ENCODE measurements at regions not wholly inside any gene's neighbourhood (a gene's known extent, or its start where the extent isn't known, plus 50 kb on each side); places are given as distances from the start of the nearest gene placed in this dataset.
"Not testable (repeated sequence)": the region's sequence is repeated elsewhere in the genome, so short reads cannot be mapped to it uniquely, and the experiment has no call there.

DNA sequence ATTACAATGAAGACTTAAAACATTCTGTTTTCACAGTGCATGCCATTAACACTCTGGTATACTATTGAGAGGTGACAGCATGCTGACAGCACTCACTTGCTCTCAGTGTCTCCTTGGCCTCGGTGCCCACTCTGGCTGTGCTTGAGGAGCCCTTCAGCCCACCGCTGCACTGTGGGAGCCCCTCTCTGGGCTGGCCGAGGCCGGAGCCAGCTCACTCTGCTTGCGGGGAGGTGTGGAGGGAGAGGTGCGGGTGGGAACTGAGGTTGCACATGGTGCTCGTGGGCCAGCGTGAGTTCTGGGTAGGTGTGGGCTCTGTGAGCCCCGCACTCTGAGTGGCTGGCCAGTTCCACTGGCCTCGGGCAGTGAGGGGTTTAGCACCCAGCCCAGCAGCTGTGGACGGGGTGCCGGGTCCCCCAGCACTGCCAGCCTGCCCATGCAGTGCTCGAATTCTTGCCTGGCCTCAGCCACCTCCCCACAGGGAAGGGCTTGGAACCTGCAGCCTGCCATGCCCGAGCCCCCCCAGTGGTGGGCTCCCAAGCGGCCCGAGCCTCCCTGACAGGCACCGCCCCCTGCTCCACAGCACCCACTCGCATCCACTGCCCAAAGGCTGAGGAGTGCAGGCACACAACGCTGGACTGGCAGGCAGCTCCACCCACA, 135.3 kb upstream of the AR start:
- peaks cover 28% of the 10 kb centered on the region for H3K9me3 Mint-ChIP-seq
- no peak overlapping the region for H3K27ac Mint-ChIP-seq
- TF ChIP-seq, protein P1, sequence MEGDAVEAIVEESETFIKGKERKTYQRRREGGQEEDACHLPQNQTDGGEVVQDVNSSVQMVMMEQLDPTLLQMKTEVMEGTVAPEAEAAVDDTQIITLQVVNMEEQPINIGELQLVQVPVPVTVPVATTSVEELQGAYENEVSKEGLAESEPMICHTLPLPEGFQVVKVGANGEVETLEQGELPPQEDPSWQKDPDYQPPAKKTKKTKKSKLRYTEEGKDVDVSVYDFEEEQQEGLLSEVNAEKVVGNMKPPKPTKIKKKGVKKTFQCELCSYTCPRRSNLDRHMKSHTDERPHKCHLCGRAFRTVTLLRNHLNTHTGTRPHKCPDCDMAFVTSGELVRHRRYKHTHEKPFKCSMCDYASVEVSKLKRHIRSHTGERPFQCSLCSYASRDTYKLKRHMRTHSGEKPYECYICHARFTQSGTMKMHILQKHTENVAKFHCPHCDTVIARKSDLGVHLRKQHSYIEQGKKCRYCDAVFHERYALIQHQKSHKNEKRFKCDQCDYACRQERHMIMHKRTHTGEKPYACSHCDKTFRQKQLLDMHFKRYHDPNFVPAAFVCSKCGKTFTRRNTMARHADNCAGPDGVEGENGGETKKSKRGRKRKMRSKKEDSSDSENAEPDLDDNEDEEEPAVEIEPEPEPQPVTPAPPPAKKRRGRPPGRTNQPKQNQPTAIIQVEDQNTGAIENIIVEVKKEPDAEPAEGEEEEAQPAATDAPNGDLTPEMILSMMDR (IDR thresholded peaks at IDR 0.05; ENCODE audit: unreplicated experiment): no peak
- DNase-seq (ENCODE audit: low spot score in 2 of 2, unreplicated experiment in 2 of 2): no peak
- H3K4me1 Mint-ChIP-seq: no peaks in the 10 kb centered on the region
- H3K4me3 Mint-ChIP-seq: no peak overlapping the region
- no peaks in the 10 kb centered on the region for H3K36me3 Mint-ChIP-seq
- no peaks in the 10 kb centered on the region for H3K27me3 Mint-ChIP-seq (ENCODE audit: low read depth)

DNA sequence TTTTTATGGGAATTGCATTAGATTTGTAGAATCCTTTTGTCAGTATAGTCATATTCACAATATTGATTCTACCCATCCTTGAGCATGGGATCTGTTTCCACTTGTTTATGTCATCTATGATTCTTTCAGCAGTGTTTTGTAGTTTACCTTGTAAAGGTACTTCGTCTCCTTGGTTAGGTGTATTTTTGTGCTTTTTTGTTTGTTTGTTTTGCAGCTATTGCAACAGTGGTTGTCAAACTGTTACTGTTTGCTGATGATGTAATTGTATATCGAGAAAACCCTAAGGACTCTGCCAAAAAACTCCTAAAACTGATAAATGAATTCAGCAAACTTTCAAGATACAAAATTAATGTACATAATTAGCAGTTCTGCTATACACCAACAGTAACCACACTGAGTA, 127.9 kb upstream of the AR start:
- Mint-ChIP-seq H3K4me3 (no peak overlapping the region), H3K27ac (no peak overlapping the region), H3K4me1 (no peaks in the 10 kb centered on the region), H3K36me3 (no peaks in the 10 kb centered on the region), H3K9me3 (peaks cover 52% of the 10 kb centered on the region), H3K27me3 (ENCODE audit: low read depth) (no peaks in the 10 kb centered on the region)
- TF ChIP-seq, protein P1 (IDR thresholded peaks at IDR 0.05; ENCODE audit: unreplicated experiment): no peak
- no peak for DNase-seq (ENCODE audit: low spot score in 2 of 2, unreplicated experiment in 2 of 2)

DNA sequence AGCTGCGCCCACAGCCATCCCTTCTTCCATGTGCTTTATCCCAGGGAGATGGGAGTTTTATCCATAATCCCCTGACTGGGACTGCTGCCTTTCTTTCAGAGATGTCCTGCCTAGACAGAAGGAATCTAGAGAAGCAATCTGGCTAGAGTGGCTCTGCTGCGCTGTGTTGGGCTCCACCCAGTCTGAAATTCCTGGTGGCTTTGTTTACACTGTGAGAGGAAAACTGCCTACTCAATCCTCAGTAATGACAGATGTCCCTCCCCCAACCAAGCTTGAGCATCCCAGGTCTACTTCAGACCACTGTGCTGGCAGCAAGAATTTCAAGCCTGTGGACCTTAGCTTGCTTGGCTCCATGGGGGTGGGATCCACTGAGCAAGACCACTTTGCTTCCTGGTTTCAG, 116.9 kb upstream of the AR start:
- H3K9me3 Mint-ChIP-seq: peaks cover 84% of the 10 kb centered on the region
- DNase-seq (ENCODE audit: low spot score in 2 of 2, unreplicated experiment in 2 of 2): no peak
- H3K27ac Mint-ChIP-seq: no peak overlapping the region
- H3K4me1 Mint-ChIP-seq: no peaks in the 10 kb centered on the region
- H3K4me3 Mint-ChIP-seq: no peak overlapping the region
- peaks cover 1% of the 10 kb centered on the region for H3K36me3 Mint-ChIP-seq
- no peaks in the 10 kb centered on the region for H3K27me3 Mint-ChIP-seq (ENCODE audit: low read depth)
- TF ChIP-seq, protein P1 (IDR thresholded peaks at IDR 0.05; ENCODE audit: unreplicated experiment): no peak

DNA sequence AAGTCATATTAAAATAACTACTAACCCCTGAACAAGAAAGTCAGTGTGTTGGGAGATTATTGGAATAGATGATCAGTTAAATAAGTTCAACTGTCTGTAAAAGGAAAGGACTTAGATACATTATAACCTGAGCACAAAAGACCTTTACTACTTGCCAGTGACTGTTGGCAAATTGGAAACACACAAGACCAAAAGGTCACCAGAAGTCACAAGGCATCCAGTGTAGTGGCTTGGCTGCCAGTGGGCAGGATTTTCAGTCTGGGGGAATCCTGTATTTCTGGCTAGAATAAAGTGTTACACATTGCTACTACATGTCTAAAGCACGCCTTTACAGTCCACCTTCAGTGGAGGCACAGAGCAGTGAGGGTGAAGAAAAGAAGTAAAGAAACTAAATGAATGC, 108.3 kb upstream of the AR start:
- H3K4me3 Mint-ChIP-seq: no peak overlapping the region
- H3K27ac Mint-ChIP-seq: no peak overlapping the region
- no peak for DNase-seq (ENCODE audit: low spot score in 2 of 2, unreplicated experiment in 2 of 2)
- peaks cover 42% of the 10 kb centered on the region for H3K9me3 Mint-ChIP-seq
- no peaks in the 10 kb centered on the region for H3K27me3 Mint-ChIP-seq (ENCODE audit: low read depth)
- H3K36me3 Mint-ChIP-seq: no peaks in the 10 kb centered on the region
- H3K4me1 Mint-ChIP-seq: no peaks in the 10 kb centered on the region
- TF ChIP-seq, protein P1 (IDR thresholded peaks at IDR 0.05; ENCODE audit: unreplicated experiment): no peak

- H3K27ac Mint-ChIP-seq: no peak overlapping the region
- TF ChIP-seq, protein P1 (IDR thresholded peaks at IDR 0.05; ENCODE audit: unreplicated experiment): no peak
- H3K4me1 Mint-ChIP-seq: no peaks in the 10 kb centered on the region
- DNase-seq (ENCODE audit: low spot score in 2 of 2, unreplicated experiment in 2 of 2): no peak
- H3K9me3 Mint-ChIP-seq: peaks cover 34% of the 10 kb centered on the region
- H3K27me3 Mint-ChIP-seq (ENCODE audit: low read depth): no peaks in the 10 kb centered on the region
- H3K4me3 Mint-ChIP-seq: no peak overlapping the region
- H3K36me3 Mint-ChIP-seq: no peaks in the 10 kb centered on the region
Observed at GRCh38 chrX:67436867-67437266, 107.0 kb upstream of the AR start.

- no peaks in the 10 kb centered on the region for H3K4me1 Mint-ChIP-seq
- no peaks in the 10 kb centered on the region for H3K36me3 Mint-ChIP-seq
- no peaks in the 10 kb centered on the region for H3K27me3 Mint-ChIP-seq (ENCODE audit: low read depth)
- H3K27ac Mint-ChIP-seq: no peak overlapping the region
- no peak for DNase-seq (ENCODE audit: low spot score in 2 of 2, unreplicated experiment in 2 of 2)
- peaks cover 37% of the 10 kb centered on the region for H3K9me3 Mint-ChIP-seq
- TF ChIP-seq, protein P1 (IDR thresholded peaks at IDR 0.05; ENCODE audit: unreplicated experiment): no peak
- no peak overlapping the region for H3K4me3 Mint-ChIP-seq
Observed at GRCh38 chrX:67437821-67438220, 106.0 kb upstream of the AR start.

- not testable (repeated sequence) for H3K4me1 Mint-ChIP-seq; H3K27ac Mint-ChIP-seq; H3K36me3 Mint-ChIP-seq; DNase-seq (ENCODE audit: low spot score in 2 of 2, unreplicated experiment in 2 of 2); H3K4me3 Mint-ChIP-seq; H3K27me3 Mint-ChIP-seq (ENCODE audit: low read depth)
- H3K9me3 Mint-ChIP-seq: peaks cover 51% of the 10 kb centered on the region
Observed at GRCh38 chrX:67475259-67475658, 68.6 kb upstream of the AR start.

All from mesothelial cell of epicardium (in vitro differentiated cells).